GM19035 (cell line): ENCODE measurements at regions not wholly inside any gene's neighbourhood (a gene's known extent, or its start where the extent isn't known, plus 50 kb on each side); places are given as distances from the start of the nearest gene placed in this dataset.

ENCODE experiments used
- ATAC-seq: cut with Tn5 transposase; IDR thresholded peaks from one replicate; pipeline ENCODE4 v1.9.1; 2021; ENCODE audit not compliant: unreplicated experiment

DNA sequence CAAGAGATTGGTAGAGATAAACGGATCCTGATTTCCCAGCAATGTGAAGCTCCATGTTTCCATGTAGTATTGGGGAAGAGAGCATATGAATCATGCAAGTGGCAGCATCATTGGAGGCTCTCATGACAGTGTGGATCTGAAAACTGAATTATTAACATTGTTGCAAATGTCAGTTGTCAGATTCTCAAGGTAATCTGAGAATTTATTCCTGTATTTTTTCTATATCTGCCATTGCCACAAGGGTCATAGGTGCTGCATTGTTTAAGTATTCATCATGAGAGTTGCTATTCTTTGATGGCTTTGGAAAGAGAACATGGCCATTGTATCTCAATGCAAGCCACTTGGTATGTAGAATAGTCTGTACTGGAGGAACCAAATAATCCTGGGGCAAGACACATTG is 1217.0 kb upstream of the ZEB2 start:
- ATAC-seq = no peak

DNA sequence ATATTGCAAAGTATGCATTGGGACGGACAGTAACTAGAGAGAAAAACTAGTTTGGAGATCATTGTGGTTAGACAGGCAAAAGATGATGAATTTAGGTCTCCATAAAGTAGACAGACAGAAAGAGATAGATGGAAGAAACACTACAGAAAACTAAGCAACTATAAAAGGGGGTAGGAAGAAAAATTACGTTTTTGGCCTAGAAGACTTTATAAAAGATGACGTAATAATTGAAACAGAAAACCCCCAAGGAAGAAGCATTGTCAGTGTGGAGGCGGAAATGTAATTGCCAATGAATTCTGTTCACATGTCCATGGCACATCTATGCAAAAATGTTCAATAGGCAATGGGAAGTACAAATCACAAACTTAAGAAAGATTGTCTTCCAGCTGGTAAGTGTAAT is 1211.5 kb upstream of the ZEB2 start:
- ATAC-seq = no peak

GRCh38 chr2:145729993-145730770 is 1210.3 kb upstream of the ZEB2 start:
- no peak for ATAC-seq

GRCh38 chr2:145729481-145729880 is 1209.6 kb upstream of the ZEB2 start:
- ATAC-seq = no peak

GRCh38 chr2:145728511-145728910 is 1208.6 kb upstream of the ZEB2 start:
- no peak for ATAC-seq

DNA sequence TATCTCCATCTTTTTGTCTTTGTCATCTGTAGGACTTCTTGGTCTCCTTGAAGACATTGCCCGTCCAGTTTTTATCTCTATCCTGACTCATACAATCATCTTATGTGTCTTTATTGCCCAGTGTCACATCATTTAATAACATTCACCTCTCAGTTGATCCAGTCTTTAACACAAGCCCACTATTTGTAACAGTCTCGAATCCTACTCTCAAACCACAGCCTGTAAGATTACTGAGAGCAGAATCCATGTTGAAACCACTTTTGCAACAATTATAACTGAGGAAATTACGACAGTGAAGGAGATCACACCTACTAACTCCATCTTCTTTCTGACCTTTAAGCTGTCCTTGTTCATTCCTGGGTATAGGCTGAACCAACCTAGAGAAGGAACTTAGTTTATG is 1206.0 kb upstream of the ZEB2 start:
- no peak for ATAC-seq

DNA sequence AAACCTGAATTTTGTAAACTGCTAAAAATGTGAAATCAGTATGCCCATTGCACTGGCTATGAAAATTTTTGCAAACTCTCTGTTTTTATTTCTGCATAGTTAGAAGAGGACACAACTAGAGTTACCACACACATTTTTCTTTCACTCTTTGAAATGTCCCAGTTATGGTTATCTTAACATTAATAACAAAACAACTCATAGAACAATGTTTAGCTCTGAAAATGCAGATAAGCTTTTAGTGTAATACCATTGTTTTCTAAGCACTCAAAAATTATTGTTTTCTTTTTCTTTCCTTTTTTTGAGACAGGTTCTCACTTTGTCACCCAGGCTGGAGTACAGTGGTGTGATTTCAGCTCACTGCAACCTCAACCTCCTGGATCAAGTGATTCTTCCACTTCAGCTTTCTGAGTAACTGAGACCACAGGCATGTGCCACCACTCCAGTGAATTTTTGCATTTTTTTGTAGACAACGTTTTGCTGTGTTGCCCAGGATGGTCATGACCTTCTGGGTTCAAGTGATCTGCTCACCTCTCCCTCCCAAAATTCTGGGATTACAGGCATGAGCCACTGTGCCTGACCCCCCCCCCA is 1204.5 kb upstream of the ZEB2 start:
- ATAC-seq = no peak

DNA sequence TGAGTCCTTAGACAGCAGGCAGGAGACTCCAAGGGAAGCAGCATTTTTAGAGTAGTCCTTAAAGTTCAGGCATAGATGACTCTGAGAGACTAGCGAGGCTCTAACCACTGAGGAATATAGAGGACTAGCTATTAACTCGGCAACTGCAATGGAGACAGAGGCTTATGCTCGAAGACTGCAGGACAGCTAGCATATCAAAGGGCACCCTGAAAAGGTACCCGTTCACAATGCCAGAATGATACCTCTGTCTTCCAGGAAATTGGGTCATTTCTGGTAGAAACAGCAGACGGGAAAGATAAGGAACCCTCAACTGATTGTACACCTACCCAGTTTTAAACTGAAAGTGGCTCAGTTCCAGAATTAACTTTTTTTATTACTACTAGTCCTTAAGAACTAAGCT is 1204.0 kb upstream of the ZEB2 start:
- ATAC-seq = no peak

DNA sequence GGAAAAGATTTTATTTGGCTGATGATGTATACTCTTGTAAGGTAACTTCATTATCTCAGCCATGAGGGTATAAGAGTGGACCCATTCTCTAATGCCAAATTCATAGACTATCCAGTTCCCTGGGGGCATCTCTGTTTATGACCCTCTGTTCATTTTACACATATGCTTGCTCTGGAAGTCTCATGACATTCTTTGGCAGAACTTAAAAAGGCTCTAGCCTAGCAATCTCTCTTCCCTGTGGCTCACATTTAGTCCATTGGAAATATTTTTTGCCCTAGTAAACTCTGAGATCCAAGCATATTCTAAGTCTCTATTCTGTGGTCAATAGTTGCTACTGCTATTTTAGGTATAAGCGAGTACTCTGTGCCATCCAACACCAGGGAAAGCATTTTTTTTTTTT is 1201.8 kb upstream of the ZEB2 start:
- no peak for ATAC-seq

DNA sequence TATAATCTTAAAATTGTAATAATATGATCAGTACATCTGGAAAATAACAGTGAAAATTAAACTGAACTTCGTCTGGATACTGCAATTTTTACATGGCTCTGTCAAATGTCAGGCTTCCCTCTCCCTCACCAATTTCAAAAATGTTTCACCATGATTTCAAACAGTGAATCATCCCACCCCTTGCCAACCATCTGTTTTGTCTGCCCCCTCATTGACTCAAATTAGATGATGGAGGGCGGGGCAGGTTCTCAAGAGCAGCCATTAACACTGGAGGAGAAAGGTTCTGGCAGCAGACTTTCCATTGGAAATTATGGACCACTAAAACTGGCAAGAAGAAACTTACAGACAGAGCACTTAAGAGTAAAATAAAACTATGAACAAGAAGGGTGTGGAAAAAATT is 1195.7 kb upstream of the ZEB2 start:
- no peak for ATAC-seq

DNA sequence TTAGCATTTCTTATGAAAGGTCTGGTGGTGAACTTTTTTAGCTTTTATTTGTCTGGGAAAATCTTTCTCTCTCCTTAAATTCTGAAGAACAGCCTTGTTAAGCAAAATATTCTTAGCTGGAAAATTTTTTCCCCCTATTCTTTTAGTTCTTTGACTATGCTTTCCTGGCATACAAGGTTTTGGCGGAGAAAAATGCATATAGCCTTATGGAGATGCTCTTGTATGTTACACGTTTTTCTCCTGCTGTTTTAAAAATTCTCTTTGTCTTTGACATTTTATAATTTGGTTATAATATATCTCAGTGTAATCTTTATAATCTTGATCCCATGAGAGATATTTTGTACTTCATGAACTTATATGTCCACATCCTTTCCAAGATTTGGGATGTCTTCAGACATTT is 1190.4 kb upstream of the ZEB2 start:
- ATAC-seq = no peak

DNA sequence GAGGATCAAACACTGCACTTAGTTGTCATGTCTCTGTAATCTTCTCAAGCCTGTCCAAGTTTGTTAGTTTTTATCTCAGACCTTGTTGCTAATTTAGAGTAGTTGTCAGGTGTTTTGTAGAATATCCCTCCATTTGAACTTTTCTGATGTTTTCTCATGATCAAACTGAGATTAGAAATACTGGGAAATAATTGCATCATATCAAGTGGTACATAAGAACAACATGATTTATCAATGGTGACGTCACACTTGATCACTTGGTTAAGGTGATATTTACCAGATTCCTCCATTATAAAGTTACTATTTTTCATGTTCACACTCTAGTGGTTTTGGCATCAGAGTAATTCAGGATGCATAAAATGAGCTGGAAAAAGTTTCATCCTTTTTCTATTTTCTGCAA is 1182.4 kb upstream of the ZEB2 start:
- ATAC-seq = no peak

DNA sequence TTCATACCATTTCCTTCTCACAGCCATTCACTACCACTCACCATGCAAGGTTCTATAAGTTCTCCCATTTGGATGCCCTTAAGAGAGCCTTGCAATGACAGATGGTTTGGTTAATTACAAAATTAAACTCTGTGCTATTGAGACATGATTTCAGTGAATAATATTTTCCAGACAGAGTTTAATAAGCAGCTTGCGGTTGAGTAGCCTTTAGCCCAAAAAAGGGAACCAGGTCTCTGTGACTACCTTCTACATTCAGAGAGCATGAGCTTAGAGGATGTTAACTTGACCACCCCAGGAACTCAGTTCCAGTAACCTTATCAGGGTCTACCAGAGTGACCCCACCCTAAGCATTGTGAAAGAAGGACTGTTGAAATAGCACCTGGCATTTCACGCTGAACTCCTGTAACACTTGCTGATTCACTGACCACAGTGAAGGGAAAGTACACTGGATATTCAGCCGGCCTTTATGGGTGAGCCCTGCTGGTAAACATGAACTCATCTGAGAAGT is 1173.1 kb upstream of the ZEB2 start:
- ATAC-seq = peak; percentile 84

DNA sequence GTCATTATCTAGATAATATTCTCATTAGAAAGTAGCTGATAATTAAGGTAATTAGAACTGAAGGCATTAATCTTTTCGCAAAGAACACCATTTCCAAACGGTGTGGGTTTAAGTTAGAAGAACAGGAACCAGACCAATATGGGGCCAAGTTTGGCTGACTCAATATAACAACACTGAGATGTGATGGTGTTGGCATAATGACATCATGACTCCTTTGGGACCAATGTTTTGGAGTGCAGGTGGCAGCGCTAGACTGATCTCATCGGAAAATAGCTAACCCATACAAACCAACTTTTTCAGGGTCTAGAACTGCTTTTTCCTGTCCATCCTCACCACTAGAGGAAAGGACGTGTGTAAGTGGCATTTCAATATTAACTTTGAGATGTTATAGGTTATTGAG is 1171.7 kb upstream of the ZEB2 start:
- no peak for ATAC-seq

DNA sequence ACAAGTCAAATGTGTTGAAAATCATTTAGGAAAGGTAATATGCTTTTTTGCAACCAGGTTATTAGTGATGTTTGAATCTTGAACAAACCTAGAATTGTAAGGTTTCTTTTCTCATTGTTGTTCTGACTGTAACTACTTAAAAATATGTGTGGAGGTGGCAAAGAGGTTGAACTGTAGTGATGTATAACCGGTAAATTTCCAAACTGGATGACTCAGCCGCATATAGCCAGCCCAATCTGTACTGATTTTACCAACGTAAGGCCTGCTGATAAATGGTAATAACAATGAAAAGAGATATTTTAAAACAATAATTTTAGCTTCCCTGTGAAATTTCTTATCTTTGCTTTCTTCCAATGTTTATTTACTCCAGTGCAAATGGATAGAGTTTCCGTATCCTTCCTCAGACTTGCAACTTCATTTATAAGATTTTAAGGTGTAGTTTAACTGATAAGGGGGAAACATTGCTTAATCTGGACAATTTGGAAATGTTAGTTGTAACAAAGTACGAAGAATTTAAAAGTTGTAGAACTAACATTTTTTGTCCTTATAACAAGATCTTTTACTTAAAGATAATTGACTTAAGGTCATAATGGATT is 1170.4 kb upstream of the ZEB2 start:
- ATAC-seq = no peak

DNA sequence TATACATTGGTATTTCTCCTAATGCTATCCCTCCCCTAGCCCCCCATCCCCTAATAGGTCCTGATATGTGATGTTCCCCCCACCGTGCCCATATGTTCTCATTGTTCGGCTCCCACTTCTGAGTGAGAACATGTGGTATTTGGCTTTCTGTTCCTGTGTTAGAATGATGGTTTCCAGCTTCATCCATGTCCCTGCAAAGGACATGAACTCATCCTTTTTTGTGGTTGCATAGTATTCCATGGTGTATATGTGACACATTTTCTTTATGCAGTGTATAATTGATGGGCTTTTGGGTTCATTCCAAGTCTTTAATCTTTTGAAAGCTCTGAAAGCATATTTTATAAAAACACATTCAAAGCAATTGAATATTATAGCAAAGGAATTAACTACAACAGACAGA is 1169.4 kb upstream of the ZEB2 start:
- no peak for ATAC-seq

GRCh38 chr2:145688156-145688555 is 1168.2 kb upstream of the ZEB2 start:
- no peak for ATAC-seq

DNA sequence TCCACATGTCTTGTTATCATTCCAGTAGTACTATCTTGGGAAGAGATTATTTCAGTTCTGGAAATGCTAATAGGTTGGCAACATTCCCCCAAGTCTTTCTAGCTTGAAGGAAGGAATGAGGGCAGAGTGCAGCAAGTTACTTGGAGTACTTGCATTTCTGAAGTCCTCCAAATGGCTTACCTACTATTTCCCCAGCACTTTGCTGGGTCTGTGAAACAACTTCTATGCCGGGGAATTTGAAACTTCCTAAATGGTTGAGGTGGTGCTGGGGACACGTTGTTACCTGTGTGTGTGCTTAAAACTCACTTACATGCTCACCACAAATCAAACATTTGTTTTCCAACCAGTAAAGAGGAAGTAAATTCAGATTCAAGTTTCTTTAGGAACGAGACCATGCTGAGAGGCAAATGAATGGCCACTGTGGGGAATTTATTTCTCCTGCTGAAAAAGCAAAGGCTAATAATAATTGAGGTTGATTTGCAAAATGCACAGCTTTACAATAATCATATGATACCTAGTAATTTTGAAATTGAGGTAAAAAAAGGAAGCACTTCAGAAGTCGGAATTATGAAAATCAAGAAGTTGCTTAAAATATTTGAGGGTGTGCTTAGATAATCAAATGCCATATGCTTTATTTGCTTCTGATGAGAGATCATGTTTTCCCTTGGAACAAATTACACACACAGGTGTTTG is 1167.7 kb upstream of the ZEB2 start:
- no peak for ATAC-seq

GRCh38 chr2:145685383-145686050 is 1165.6 kb upstream of the ZEB2 start:
- no peak for ATAC-seq

GRCh38 chr2:145682546-145683157 is 1162.7 kb upstream of the ZEB2 start:
- ATAC-seq = no peak

GRCh38 chr2:145680276-145680675 is 1160.4 kb upstream of the ZEB2 start:
- no peak for ATAC-seq
